ENCODE measurements at regions not wholly inside any gene's neighbourhood (a gene's known extent, or its start where the extent isn't known, plus 50 kb on each side); places are given as distances from the start of the nearest gene placed in this dataset.

- no peak for DNase-seq
Measured at GRCh38 chr21:22044431-22044830, 1046.2 kb downstream of the NCAM2 start.

- DNase-seq, result no peak
Measured at GRCh38 chr21:22046576-22046975, 1048.4 kb downstream of the NCAM2 start.

DNA sequence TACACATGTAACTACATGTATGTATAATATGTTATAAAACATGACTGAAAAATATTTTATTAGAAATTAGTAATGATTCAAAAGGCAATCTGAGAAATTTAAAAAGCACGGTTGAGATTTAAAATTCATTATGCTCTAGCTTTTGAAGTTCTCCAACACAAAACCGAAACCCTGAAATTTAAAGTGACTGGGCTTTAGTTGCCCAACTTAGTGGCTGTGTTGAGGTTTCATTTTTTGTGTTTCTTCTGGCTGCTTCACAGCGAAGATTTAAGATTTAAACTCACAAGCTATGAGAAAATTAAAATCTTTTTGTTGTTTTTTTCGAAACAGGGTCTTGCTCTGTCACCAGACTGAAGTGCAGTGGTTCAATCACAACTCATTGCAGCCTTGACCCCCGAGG, 1058.7 kb downstream of the NCAM2 start:
- DNase-seq, result no peak

DNA sequence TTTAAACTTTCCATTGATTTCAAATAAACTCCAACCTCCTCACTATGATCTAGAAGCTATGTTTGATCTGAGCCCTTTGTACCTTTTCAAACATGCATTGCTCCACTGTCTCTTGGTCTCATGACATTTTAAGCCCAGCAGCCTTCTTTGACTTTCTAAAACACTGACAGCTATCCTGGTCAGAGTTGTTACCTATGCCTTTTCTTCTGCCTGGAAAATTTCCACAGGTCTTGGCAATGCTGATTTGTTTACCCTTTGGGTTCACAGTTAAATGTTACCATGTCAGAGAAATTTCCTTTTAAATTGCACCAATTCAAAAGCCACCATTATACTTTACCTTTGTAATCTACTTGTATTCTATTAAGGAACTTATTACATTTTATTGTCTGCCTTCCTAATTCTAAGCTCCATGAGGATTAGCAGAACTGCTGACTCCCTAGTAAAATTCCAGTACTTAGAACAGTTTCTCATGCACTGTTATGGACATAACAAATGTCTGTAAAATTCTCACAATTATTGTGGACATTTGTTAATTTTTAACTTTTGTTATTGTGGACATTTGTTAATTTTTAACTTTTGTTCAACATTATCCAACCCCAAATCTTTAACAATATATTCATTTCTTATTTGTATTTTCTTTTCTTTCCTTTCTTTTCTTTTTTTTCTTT, 1064.4 kb downstream of the NCAM2 start:
- DNase-seq, result no peak

- no peak for DNase-seq
Measured at GRCh38 chr21:22063140-22063539, 1064.9 kb downstream of the NCAM2 start.

DNA sequence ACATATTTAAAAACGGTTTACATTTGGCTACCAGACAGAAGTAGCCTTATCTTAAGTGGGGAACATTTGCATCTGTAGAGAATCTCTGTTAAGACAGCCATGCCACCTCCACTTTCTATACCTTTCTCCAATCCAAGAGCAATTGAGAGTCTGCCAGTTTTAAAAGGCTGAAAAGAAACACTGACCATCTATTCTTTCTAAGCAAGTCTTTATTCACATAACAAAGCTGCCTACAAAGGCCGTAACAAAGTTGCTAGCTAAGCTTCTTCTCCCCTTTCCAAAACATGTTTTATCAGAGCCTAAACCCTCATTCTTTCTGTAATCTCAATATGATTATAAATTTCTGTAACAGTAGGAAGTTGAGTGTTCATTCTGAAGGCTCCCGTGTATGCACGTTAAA, 1078.3 kb downstream of the NCAM2 start:
- DNase-seq, result no peak

GRCh38 chr21:22083899-22084298, 1085.7 kb downstream of the NCAM2 start:
- DNase-seq, result no peak

- no peak for DNase-seq
Measured at GRCh38 chr21:22096314-22096713, 1098.1 kb downstream of the NCAM2 start.

- DNase-seq, result no peak
Measured at GRCh38 chr21:22106720-22107410, 1108.7 kb downstream of the NCAM2 start.

DNA sequence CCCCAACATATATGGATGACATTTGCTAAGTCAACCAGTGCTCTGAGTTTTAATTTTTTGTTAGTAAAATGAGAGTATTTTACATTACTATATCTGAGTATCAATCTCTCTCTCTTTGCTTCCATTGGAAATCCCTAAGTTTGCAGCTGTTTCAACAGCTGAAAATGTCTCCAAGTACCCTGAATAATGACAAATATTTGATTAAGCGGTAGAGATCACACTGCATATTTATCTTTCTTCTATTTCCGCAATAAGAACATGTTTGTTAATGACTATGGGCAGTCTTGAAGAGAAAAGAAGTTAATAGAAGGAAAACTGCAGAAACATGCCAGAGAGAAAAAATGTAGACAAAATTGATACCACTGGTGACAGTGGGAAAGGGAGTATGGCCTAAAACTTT, 1117.5 kb downstream of the NCAM2 start:
- no peak for DNase-seq

GRCh38 chr21:22120616-22121266, 1122.5 kb downstream of the NCAM2 start:
- no peak for DNase-seq

DNA sequence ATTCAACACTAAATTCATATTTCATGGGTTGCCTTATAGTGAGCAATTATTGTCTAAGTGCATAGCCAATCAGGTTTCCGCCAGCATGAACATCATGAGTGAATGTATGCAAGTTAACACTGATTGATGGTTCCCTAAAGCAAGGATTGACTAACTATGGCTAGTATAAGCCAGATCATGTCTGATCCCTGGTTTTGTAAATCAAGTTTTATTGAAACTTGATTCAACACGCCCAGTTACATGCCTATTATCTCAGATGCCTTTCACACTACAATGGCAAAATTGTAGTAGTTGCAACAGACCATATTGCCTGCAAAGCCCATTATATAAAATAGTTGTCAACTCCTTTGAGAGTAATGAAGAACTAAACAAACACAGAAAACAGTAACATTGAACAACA, 1127.4 kb downstream of the NCAM2 start:
- DNase-seq, result no peak

GRCh38 chr21:22128671-22129070, 1130.5 kb downstream of the NCAM2 start:
- no peak for DNase-seq

- DNase-seq, result no peak
Measured at GRCh38 chr21:22132358-22133071, 1134.3 kb downstream of the NCAM2 start.

GRCh38 chr21:22136740-22137139, 1138.5 kb downstream of the NCAM2 start:
- DNase-seq, result no peak

- no peak for DNase-seq
Measured at GRCh38 chr21:22138297-22139016, 1140.2 kb downstream of the NCAM2 start.

DNA sequence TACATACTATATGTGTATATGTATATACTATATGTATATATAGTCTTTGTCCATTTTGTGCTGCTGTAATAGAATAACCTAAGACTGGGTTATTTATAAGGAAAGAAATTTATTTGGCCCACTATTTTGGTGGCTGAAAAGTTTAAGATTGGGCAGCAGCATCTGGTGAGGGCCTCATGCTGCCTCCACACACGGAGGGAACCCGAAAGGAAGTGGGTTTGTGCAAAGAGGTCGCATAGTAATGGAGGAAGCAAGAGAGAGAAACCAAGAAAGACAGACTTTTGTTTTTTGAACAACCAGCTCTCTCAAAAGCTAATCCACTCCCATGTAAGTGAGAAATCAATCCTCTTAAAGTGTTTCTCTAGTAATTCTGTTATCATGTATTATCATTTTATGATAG, 1147.3 kb downstream of the NCAM2 start:
- no peak for DNase-seq

GRCh38 chr21:22154579-22155274, 1156.5 kb downstream of the NCAM2 start:
- DNase-seq, result no peak

DNA sequence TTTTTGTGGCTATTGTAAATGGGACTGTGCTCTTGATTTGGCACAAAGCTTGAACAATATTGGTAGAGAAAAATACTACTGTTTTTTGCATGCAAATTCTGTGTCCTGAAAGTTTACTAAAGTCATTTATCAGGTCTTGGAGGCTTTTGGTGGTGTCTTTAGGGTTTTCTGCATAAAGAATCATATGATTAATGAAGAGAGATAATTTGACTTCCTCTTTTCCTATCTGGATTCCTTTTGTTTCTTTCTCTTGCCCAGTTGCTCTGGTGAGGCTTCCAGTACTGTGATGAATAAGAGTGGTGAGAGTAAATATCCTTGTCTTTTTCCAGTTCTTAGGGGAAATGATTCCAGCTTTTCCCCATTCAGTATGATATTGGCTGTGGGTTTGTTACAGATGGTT, 1166.7 kb downstream of the NCAM2 start:
- no peak for DNase-seq

GRCh38 chr21:22174746-22175145, 1176.5 kb downstream of the NCAM2 start:
- no peak for DNase-seq

DNA sequence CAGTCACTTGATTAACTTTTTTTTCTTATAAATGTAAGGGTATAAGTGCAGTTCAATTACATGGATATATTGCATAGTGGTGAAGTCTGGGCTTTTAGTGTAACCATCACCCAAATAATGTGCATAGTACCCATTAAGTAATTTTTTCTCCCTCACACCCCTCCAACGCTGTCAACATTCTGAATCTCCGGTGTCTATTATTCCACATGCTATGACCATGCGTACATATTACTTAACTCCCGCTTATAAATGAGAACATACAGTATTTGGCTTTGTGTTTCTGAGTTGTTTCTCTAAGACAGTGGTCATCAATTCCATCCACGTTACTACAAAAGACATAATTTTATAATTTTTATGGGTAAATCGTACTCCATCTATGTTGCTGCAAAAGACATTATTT, 1191.1 kb downstream of the NCAM2 start:
- no peak for DNase-seq

DNA sequence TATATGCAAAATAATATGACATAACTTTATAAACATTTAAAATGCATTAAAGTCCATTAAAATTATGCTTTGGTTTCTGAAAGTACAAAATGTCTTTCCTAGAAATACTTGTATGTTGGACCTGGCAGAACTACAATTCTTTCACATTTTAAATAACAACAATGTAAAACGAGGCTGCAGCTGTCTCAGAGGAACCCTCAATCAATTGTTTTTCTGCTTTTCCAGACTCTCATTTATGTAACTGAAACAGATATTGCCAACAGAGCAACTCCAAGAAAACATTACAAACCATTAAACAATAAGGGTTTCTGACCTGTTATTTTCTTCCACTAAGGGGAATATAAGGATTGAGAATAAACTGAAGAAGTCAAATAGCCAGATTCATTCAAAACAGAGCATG, 1193.4 kb downstream of the NCAM2 start:
- DNase-seq, result no peak

Measured in hematopoietic multipotent progenitor cell treated with erythropoietin and hydrocortisone succinate and interleukin-3 and kit ligand, for 8 days (in vitro differentiated cells).